ENCODE measurements at regions not wholly inside any gene's neighbourhood (a gene's known extent, or its start where the extent isn't known, plus 50 kb on each side); places are given as distances from the start of the nearest gene placed in this dataset.

GRCh38 chr7:17212188-17212587 is 86.3 kb upstream of the AHR start:
- Histone ChIP-seq H3K4me3 (ENCODE audit: low read depth, low read length) (no peak overlapping the region), H3K36me3 (ENCODE audit: control insufficient read depth, insufficient read depth, low read length) (no peaks in the 10 kb centered on the region), H3K27me3 (ENCODE audit: control insufficient read depth, insufficient read depth, low read length) (no peaks in the 10 kb centered on the region)
- TF ChIP-seq, protein P1, sequence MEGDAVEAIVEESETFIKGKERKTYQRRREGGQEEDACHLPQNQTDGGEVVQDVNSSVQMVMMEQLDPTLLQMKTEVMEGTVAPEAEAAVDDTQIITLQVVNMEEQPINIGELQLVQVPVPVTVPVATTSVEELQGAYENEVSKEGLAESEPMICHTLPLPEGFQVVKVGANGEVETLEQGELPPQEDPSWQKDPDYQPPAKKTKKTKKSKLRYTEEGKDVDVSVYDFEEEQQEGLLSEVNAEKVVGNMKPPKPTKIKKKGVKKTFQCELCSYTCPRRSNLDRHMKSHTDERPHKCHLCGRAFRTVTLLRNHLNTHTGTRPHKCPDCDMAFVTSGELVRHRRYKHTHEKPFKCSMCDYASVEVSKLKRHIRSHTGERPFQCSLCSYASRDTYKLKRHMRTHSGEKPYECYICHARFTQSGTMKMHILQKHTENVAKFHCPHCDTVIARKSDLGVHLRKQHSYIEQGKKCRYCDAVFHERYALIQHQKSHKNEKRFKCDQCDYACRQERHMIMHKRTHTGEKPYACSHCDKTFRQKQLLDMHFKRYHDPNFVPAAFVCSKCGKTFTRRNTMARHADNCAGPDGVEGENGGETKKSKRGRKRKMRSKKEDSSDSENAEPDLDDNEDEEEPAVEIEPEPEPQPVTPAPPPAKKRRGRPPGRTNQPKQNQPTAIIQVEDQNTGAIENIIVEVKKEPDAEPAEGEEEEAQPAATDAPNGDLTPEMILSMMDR (IDR thresholded peaks at IDR 0.05; ENCODE audit: insufficient read depth, low read depth, low read length): no peak
- POLR2A ChIA-PET: no interaction called here
- CTCF ChIA-PET: no interaction called here
- no peak for DNase-seq (ENCODE audit: low read depth)

GRCh38 chr7:17227766-17228490 is 70.5 kb upstream of the AHR start:
- no peaks in the 10 kb centered on the region for H3K27me3 ChIP-seq (ENCODE audit: control insufficient read depth, insufficient read depth, low read length)
- DNase-seq (ENCODE audit: low read depth): no peak
- TF ChIP-seq, protein P1 (IDR thresholded peaks at IDR 0.05; ENCODE audit: insufficient read depth, low read depth, low read length): no peak
- ChIA-PET CTCF (no interaction called here), POLR2A (interaction anchor here (0.5 kb wide), 1 partner anchor 75 kb away, joined by 4 read pairs; no protein-coding TSS in a partner anchor)
- H3K4me3 ChIP-seq (ENCODE audit: low read depth, low read length): no peak overlapping the region
- H3K36me3 ChIP-seq (ENCODE audit: control insufficient read depth, insufficient read depth, low read length): no peaks in the 10 kb centered on the region

DNA sequence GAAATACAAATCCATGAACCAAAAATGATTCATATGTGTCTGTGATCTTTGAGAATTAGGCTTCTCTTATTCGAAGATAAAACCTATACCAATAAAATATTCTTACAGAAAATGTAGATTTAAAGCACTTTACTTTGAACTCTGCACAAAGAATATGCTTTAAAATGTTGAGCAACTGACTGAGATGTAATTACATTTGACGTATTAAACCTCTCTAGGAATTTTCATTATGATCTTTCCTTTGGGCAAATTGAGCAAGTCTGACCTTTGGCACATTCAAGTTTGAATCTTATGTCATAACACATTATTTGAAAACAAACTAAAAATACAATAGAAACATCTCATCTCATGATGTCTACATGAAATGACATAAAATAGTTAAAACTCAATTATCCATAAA is 69.2 kb upstream of the AHR start:
- ChIA-PET POLR2A (no interaction called here), CTCF (no interaction called here)
- Histone ChIP-seq H3K4me3 (ENCODE audit: low read depth, low read length) (no peak overlapping the region), H3K27me3 (ENCODE audit: control insufficient read depth, insufficient read depth, low read length) (no peaks in the 10 kb centered on the region), H3K36me3 (ENCODE audit: control insufficient read depth, insufficient read depth, low read length) (no peaks in the 10 kb centered on the region)
- TF ChIP-seq, protein P1 (IDR thresholded peaks at IDR 0.05; ENCODE audit: insufficient read depth, low read depth, low read length): no peak
- DNase-seq (ENCODE audit: low read depth): no peak

DNA sequence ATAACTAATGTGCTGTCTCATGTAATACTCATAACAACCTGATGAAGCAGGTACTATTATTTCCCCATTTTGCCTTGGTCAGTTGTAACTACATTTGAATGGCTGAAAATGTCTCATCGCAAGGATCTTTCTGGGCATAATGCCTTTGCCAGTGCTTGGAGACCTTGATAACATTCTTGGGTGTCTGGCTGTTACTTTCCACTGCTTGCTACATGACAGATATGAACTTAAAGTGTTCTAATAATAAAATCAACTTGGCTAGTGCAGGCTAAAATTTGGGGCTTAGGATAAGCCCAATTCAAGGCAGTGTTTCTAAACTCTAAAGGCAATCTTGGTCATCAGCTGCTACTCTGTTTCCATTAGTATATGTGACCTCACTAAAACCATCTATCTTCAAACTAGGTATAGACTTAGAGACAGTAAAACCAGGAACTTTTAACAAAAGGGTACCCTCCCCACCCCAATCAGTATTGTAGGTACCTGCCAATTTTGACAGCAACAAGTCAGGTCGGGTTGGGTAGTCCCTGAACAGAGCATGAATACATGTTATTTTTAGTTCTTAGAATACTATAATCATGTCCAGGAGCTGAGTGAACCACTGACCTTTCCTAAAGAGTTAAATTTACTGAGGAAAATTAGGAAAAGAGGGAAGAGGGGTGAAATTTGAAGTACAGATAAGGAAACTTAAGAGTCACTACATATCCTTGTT is 68.2 kb upstream of the AHR start:
- Histone ChIP-seq H3K4me3 (ENCODE audit: low read depth, low read length) (no peak overlapping the region), H3K27me3 (ENCODE audit: control insufficient read depth, insufficient read depth, low read length) (no peaks in the 10 kb centered on the region), H3K36me3 (ENCODE audit: control insufficient read depth, insufficient read depth, low read length) (no peaks in the 10 kb centered on the region)
- ChIA-PET CTCF (interaction anchor here (0.9 kb wide), 1 partner anchor 23 kb away, joined by 3 read pairs; no protein-coding TSS in a partner anchor), POLR2A (no interaction called here)
- no peak for DNase-seq (ENCODE audit: low read depth)
- TF ChIP-seq, protein P1 (IDR thresholded peaks at IDR 0.05; ENCODE audit: insufficient read depth, low read depth, low read length): no peak

GRCh38 chr7:17233603-17234002 is 64.8 kb upstream of the AHR start:
- POLR2A ChIA-PET: no interaction called here
- CTCF ChIA-PET: interaction anchor here (1.2 kb wide), 1 partner anchor 30 kb away, joined by 3 read pairs; no protein-coding TSS in a partner anchor
- no peaks in the 10 kb centered on the region for H3K36me3 ChIP-seq (ENCODE audit: control insufficient read depth, insufficient read depth, low read length)
- TF ChIP-seq, protein P1 (IDR thresholded peaks at IDR 0.05; ENCODE audit: insufficient read depth, low read depth, low read length): no peak
- no peak for DNase-seq (ENCODE audit: low read depth)
- H3K27me3 ChIP-seq (ENCODE audit: control insufficient read depth, insufficient read depth, low read length): no peaks in the 10 kb centered on the region
- no peak overlapping the region for H3K4me3 ChIP-seq (ENCODE audit: low read depth, low read length)
